ENCODE measurements at regions not wholly inside any gene's neighbourhood (a gene's known extent, or its start where the extent isn't known, plus 50 kb on each side); places are given as distances from the start of the nearest gene placed in this dataset.

- no peak for DNase-seq (ENCODE audit: low spot score)
- BruUV-seq (replicated peaks): no TSS peak
- CTCF ChIA-PET: no interaction called here
- Histone ChIP-seq H3K9me3 (ENCODE audit: low read depth, low read length, poor library complexity, severe bottlenecking) (no peaks in the 10 kb centered on the region), H3K27ac (ENCODE audit: low read depth, low read length, poor library complexity, severe bottlenecking) (no peak overlapping the region), H3K36me3 (ENCODE audit: insufficient read depth, low read length, poor library complexity, severe bottlenecking) (no peaks in the 10 kb centered on the region), H3K4me3 (ENCODE audit: low read depth, low read length, poor library complexity, severe bottlenecking) (no peak overlapping the region), H3K4me1 (ENCODE audit: insufficient read depth, low read length, poor library complexity, severe bottlenecking) (no peaks in the 10 kb centered on the region), H3K27me3 (replicated peaks; ENCODE audit: insufficient read depth, low read depth, low read length, poor library complexity) (no peaks in the 10 kb centered on the region)
- intact Hi-C loops (cut with micrococcal nuclease; ENCODE audit: unreplicated experiment): no loop called here
- POLR2A ChIA-PET (ENCODE audit: low non-redundant PET): no interaction called here
- TF ChIP-seq EZH2 (IDR thresholded peaks at IDR 0.05; ENCODE audit: borderline replicate concordance, low read depth, low read length, poor library complexity, severe bottlenecking) (no peak), CTCF (conservative IDR thresholded peaks at IDR 0.05; ENCODE audit: low read depth, low read length) (no peak)
These were observed 224.0 kb upstream of the SNX7 start for GRCh38 chr1:98437540-98437939.

GRCh38 chr1:98437011-98437410 lies 224.5 kb upstream of the SNX7 start:
- intact Hi-C loops (cut with micrococcal nuclease; ENCODE audit: unreplicated experiment): no loop called here

GRCh38 chr1:98429965-98430443 lies 231.5 kb upstream of the SNX7 start:
- no peak for TF ChIP-seq EZH2 (IDR thresholded peaks at IDR 0.05; ENCODE audit: borderline replicate concordance, low read depth, low read length, poor library complexity, severe bottlenecking)
- TF ChIP-seq CTCF (conservative IDR thresholded peaks at IDR 0.05; ENCODE audit: low read depth, low read length): no peak
- no peaks in the 10 kb centered on the region for H3K36me3 ChIP-seq (ENCODE audit: insufficient read depth, low read length, poor library complexity, severe bottlenecking)
- H3K27ac ChIP-seq (ENCODE audit: low read depth, low read length, poor library complexity, severe bottlenecking): no peak overlapping the region
- no peak overlapping the region for H3K4me3 ChIP-seq (ENCODE audit: low read depth, low read length, poor library complexity, severe bottlenecking)
- POLR2A ChIA-PET (ENCODE audit: low non-redundant PET): interaction anchor here (0.6 kb wide), 1 partner anchor 45 kb away, joined by 3 read pairs; no protein-coding TSS in a partner anchor
- H3K27me3 ChIP-seq (replicated peaks; ENCODE audit: insufficient read depth, low read depth, low read length, poor library complexity): no peaks in the 10 kb centered on the region
- peak; percentile 69 for DNase-seq (ENCODE audit: low spot score)
- intact Hi-C loops (cut with micrococcal nuclease; ENCODE audit: unreplicated experiment): no loop called here
- no TSS peak for BruUV-seq (replicated peaks)
- CTCF ChIA-PET: no interaction called here
- peaks cover 10% of the 10 kb centered on the region for H3K4me1 ChIP-seq (ENCODE audit: insufficient read depth, low read length, poor library complexity, severe bottlenecking)
- no peaks in the 10 kb centered on the region for H3K9me3 ChIP-seq (ENCODE audit: low read depth, low read length, poor library complexity, severe bottlenecking)

More at GRCh38 chr1:98437011-98437410, 224.5 kb upstream of the SNX7 start:
- H3K4me1 ChIP-seq (ENCODE audit: insufficient read depth, low read length, poor library complexity, severe bottlenecking): no peaks in the 10 kb centered on the region
- H3K9me3 ChIP-seq (ENCODE audit: low read depth, low read length, poor library complexity, severe bottlenecking): no peaks in the 10 kb centered on the region
- H3K27ac ChIP-seq (ENCODE audit: low read depth, low read length, poor library complexity, severe bottlenecking): no peak overlapping the region
- CTCF ChIA-PET: no interaction called here
- H3K36me3 ChIP-seq (ENCODE audit: insufficient read depth, low read length, poor library complexity, severe bottlenecking): no peaks in the 10 kb centered on the region
- no TSS peak for BruUV-seq (replicated peaks)
- H3K27me3 ChIP-seq (replicated peaks; ENCODE audit: insufficient read depth, low read depth, low read length, poor library complexity): no peaks in the 10 kb centered on the region
- POLR2A ChIA-PET (ENCODE audit: low non-redundant PET): interaction anchor here (0.5 kb wide), 1 partner anchor 109 kb away, joined by 3 read pairs; no protein-coding TSS in a partner anchor
- TF ChIP-seq EZH2 (IDR thresholded peaks at IDR 0.05; ENCODE audit: borderline replicate concordance, low read depth, low read length, poor library complexity, severe bottlenecking): no peak
- TF ChIP-seq CTCF (conservative IDR thresholded peaks at IDR 0.05; ENCODE audit: low read depth, low read length): no peak
- DNase-seq (ENCODE audit: low spot score): no peak
- H3K4me3 ChIP-seq (ENCODE audit: low read depth, low read length, poor library complexity, severe bottlenecking): no peak overlapping the region

All from A673 (cell line).